Liver (tissue), 8 donors: ENCODE measurements at regions not wholly inside any gene's neighbourhood (a gene's known extent, or its start where the extent isn't known, plus 50 kb on each side); places are given as distances from the start of the nearest gene placed in this dataset.

ENCODE experiments used
- DNase-seq: peaks from one replicate; pipeline ENCODE4 v3.0.0-alpha.2; 2017; ENCODE audit warnings: low spot score
- H3K27ac ChIP-seq, 2 donors: one replicate each; pipeline ENCODE4 v1.7.0; 2013; ENCODE audit warnings: inconsistent platforms in 2 of 2, low read length in 2 of 2, control low read depth in 1 of 2, low read depth in 1 of 2, mild to moderate bottlenecking in 1 of 2
- H3K27me3 ChIP-seq, 4 donors: one replicate each; pipeline versions ENCODE4 v1.6.1 to v1.7.0; 2013; ENCODE audit warnings: low read length in 3 of 4, inconsistent platforms in 1 of 4, mild to moderate bottlenecking in 1 of 4, moderate library complexity in 1 of 4; ENCODE audit not compliant: control insufficient read depth in 4 of 4, insufficient read depth in 4 of 4
- H3K36me3 ChIP-seq, 4 donors: one replicate each; pipeline versions ENCODE4 v1.6.1 to v1.7.0; 2013; ENCODE audit warnings: low read length in 3 of 4, mild to moderate bottlenecking in 3 of 4, low read depth in 1 of 4, moderate library complexity in 1 of 4; ENCODE audit not compliant: control insufficient read depth in 4 of 4, insufficient read depth in 3 of 4
- H3K4me1 ChIP-seq, 4 donors: one replicate each; pipeline versions ENCODE4 v1.6.1 to v1.7.0; 2013; ENCODE audit warnings: low read length in 3 of 4, mild to moderate bottlenecking in 3 of 4, moderate library complexity in 1 of 4; ENCODE audit not compliant: control insufficient read depth in 4 of 4, insufficient read depth in 4 of 4
- H3K4me3 ChIP-seq, 3 donors: one replicate each; pipeline versions ENCODE4 v1.6.1 to v1.7.0; 2013; ENCODE audit warnings: low read length in 3 of 3, control low read depth in 1 of 3, low read depth in 1 of 3, mild to moderate bottlenecking in 1 of 3
- H3K9ac ChIP-seq, 2 donors: one replicate each; pipeline ENCODE4 v1.7.0; 2013; ENCODE audit warnings: low read length in 2 of 2, mild to moderate bottlenecking in 2 of 2, moderate library complexity in 2 of 2, control low read depth in 1 of 2, low read depth in 1 of 2
- H3K9me3 ChIP-seq, 4 donors: one replicate each; pipeline versions ENCODE4 v1.6.1 to v1.7.0; 2013; ENCODE audit warnings: low read length in 3 of 4; ENCODE audit not compliant: control insufficient read depth in 4 of 4
- EGR1 ChIP-seq, 2 donors: IDR thresholded peaks; 2 replicates each; pipeline ENCODE4 v1.6.1; 2016 to 2018; ENCODE audit warnings: antibody characterized with exemption in 2 of 2, low read depth in 2 of 2
- FOXA1 ChIP-seq: IDR thresholded peaks from 2 replicates; pipeline ENCODE4 v1.6.1; 2016; ENCODE audit warnings: antibody characterized with exemption
- FOXA2 ChIP-seq: IDR thresholded peaks from 2 replicates; pipeline ENCODE4 v1.6.1; 2016; ENCODE audit warnings: antibody characterized with exemption
- GABPA ChIP-seq, 2 donors: IDR thresholded peaks in 1 of 2; conservative IDR thresholded peaks in 1 of 2; 2 replicates each; pipeline ENCODE4 v1.6.1; 2016; ENCODE audit warnings: antibody characterized with exemption in 2 of 2, mild to moderate bottlenecking in 1 of 2, moderate library complexity in 1 of 2
- HNF4A ChIP-seq, 2 donors: conservative IDR thresholded peaks; 2 replicates each; pipeline ENCODE4 v1.6.1; 2016; ENCODE audit warnings: antibody characterized with exemption in 2 of 2, mild to moderate bottlenecking in 2 of 2
- HNF4G ChIP-seq: IDR thresholded peaks from 2 replicates; pipeline ENCODE4 v1.6.1; 2016; ENCODE audit warnings: antibody characterized with exemption
- JUND ChIP-seq, 2 donors: IDR thresholded peaks; 2 replicates each; pipeline ENCODE4 v1.6.1; 2016; ENCODE audit warnings: antibody characterized with exemption in 2 of 2
- NR2F2 ChIP-seq: IDR thresholded peaks from 2 replicates; pipeline ENCODE4 v1.6.1; 2016; ENCODE audit warnings: antibody characterized with exemption
- RAD21 ChIP-seq, 2 donors: IDR thresholded peaks; 2 replicates each; pipeline ENCODE4 v1.6.1; 2016; ENCODE audit warnings: antibody characterized with exemption in 2 of 2, mild to moderate bottlenecking in 2 of 2
- RXRA ChIP-seq, 2 donors: IDR thresholded peaks; 2 replicates each; pipeline ENCODE4 v1.6.1; 2017 to 2018; ENCODE audit warnings: antibody characterized with exemption in 2 of 2, mild to moderate bottlenecking in 1 of 2
- SP1 ChIP-seq: IDR thresholded peaks from 2 replicates; pipeline ENCODE4 v1.6.1; 2018; ENCODE audit warnings: antibody characterized with exemption, mild to moderate bottlenecking
- TAF1 ChIP-seq: conservative IDR thresholded peaks from 2 replicates; pipeline ENCODE4 v1.6.1; 2016; ENCODE audit warnings: antibody characterized with exemption, mild to moderate bottlenecking
- YY1 ChIP-seq: IDR thresholded peaks from 2 replicates; pipeline ENCODE4 v1.6.1; 2016; ENCODE audit warnings: antibody characterized with exemption, mild to moderate bottlenecking
- whole genome bisulfite sequencing: extraction: QIAGEN DNeasy Blood & Tissue Kit; methylation state at CpG from one replicate; pipeline ENCODE4 v1.1.7; 2013; 5-methylcytosine and 5-hydroxymethylcytosine counted together
- TF ChIP-seq, protein P1 (sequence below): IDR thresholded peaks from 2 replicates; pipeline ENCODE4 v1.6.1; 2016; ENCODE audit warnings: antibody characterized with exemption
- TF ChIP-seq, protein P2 (sequence below): IDR thresholded peaks from 2 replicates; pipeline ENCODE4 v1.6.1; 2016; ENCODE audit warnings: antibody characterized with exemption
- TF ChIP-seq, protein P3 (sequence below): IDR thresholded peaks from 2 replicates; pipeline ENCODE4 v1.6.1; 2016; ENCODE audit warnings: antibody characterized with exemption
- TF ChIP-seq, protein P4 (sequence below): fragments of 150-350 bp; IDR thresholded peaks from 2 replicates; pipeline ENCODE4 v1.5.1; 2017; ENCODE audit warnings: improper control_type of control experiment, low read depth, low read length; ENCODE audit not compliant: missing input control
- TF ChIP-seq, protein P5 (sequence below): IDR thresholded peaks from 2 replicates; pipeline ENCODE4 v1.6.1; 2016; ENCODE audit warnings: antibody characterized with exemption, mild to moderate bottlenecking
- donor health status: healthy.
- donor health status: healthy.
- donor health status: healthy.
- donor health status: healthy.
- donor health status: healthy.

DNA sequence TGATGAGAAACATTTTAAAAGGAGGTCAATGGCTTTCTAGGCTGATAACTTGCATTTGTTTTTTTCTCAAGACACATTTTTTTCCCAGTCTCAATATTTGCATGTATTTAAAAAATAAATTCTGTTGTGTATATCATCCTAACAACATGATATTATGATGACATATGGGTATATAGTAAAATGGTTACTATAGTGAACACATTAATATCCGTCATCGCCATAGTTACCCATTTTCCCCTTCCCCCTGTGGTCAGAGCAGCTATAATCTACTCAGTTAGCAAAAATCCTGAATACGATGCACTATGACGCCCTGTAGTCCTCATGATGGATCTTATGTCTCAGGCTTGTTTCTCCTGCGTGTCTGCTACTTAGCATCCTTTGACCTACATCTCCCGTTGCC lies 60.9 kb upstream of the ZPBP start:
- TF ChIP-seq, protein P1, sequence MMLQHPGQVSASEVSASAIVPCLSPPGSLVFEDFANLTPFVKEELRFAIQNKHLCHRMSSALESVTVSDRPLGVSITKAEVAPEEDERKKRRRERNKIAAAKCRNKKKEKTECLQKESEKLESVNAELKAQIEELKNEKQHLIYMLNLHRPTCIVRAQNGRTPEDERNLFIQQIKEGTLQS, result no peak
- TF ChIP-seq, protein P2, sequence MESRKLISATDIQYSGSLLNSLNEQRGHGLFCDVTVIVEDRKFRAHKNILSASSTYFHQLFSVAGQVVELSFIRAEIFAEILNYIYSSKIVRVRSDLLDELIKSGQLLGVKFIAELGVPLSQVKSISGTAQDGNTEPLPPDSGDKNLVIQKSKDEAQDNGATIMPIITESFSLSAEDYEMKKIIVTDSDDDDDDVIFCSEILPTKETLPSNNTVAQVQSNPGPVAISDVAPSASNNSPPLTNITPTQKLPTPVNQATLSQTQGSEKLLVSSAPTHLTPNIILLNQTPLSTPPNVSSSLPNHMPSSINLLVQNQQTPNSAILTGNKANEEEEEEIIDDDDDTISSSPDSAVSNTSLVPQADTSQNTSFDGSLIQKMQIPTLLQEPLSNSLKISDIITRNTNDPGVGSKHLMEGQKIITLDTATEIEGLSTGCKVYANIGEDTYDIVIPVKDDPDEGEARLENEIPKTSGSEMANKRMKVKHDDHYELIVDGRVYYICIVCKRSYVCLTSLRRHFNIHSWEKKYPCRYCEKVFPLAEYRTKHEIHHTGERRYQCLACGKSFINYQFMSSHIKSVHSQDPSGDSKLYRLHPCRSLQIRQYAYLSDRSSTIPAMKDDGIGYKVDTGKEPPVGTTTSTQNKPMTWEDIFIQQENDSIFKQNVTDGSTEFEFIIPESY, result no peak
- TF ChIP-seq NR2F2 (no peak), EGR1 (IDR thresholded peaks at IDR 0.05; ENCODE audit: low read depth in 2 of 2) (no peak), HNF4G (no peak), TAF1 (no peak), JUND (IDR thresholded peaks at IDR 0.05) (no peak), YY1 (no peak), RAD21 (IDR thresholded peaks at IDR 0.05) (no peak), HNF4A (conservative IDR thresholded peaks at IDR 0.05) (no peak), FOXA1 (no peak), RXRA (IDR thresholded peaks at IDR 0.05) (no peak), FOXA2 (no peak), GABPA (IDR thresholded peaks at IDR 0.05 in 1 of 2, conservative IDR thresholded peaks at IDR 0.05 in 1 of 2) (no peak), SP1 (no peak)
- TF ChIP-seq, protein P3, sequence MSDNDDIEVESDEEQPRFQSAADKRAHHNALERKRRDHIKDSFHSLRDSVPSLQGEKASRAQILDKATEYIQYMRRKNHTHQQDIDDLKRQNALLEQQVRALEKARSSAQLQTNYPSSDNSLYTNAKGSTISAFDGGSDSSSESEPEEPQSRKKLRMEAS, result no peak
- TF ChIP-seq, protein P4, sequence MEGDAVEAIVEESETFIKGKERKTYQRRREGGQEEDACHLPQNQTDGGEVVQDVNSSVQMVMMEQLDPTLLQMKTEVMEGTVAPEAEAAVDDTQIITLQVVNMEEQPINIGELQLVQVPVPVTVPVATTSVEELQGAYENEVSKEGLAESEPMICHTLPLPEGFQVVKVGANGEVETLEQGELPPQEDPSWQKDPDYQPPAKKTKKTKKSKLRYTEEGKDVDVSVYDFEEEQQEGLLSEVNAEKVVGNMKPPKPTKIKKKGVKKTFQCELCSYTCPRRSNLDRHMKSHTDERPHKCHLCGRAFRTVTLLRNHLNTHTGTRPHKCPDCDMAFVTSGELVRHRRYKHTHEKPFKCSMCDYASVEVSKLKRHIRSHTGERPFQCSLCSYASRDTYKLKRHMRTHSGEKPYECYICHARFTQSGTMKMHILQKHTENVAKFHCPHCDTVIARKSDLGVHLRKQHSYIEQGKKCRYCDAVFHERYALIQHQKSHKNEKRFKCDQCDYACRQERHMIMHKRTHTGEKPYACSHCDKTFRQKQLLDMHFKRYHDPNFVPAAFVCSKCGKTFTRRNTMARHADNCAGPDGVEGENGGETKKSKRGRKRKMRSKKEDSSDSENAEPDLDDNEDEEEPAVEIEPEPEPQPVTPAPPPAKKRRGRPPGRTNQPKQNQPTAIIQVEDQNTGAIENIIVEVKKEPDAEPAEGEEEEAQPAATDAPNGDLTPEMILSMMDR, result no peak
- TF ChIP-seq, protein P5, sequence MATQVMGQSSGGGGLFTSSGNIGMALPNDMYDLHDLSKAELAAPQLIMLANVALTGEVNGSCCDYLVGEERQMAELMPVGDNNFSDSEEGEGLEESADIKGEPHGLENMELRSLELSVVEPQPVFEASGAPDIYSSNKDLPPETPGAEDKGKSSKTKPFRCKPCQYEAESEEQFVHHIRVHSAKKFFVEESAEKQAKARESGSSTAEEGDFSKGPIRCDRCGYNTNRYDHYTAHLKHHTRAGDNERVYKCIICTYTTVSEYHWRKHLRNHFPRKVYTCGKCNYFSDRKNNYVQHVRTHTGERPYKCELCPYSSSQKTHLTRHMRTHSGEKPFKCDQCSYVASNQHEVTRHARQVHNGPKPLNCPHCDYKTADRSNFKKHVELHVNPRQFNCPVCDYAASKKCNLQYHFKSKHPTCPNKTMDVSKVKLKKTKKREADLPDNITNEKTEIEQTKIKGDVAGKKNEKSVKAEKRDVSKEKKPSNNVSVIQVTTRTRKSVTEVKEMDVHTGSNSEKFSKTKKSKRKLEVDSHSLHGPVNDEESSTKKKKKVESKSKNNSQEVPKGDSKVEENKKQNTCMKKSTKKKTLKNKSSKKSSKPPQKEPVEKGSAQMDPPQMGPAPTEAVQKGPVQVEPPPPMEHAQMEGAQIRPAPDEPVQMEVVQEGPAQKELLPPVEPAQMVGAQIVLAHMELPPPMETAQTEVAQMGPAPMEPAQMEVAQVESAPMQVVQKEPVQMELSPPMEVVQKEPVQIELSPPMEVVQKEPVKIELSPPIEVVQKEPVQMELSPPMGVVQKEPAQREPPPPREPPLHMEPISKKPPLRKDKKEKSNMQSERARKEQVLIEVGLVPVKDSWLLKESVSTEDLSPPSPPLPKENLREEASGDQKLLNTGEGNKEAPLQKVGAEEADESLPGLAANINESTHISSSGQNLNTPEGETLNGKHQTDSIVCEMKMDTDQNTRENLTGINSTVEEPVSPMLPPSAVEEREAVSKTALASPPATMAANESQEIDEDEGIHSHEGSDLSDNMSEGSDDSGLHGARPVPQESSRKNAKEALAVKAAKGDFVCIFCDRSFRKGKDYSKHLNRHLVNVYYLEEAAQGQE, result no peak
- Histone ChIP-seq H3K27ac (no peak overlapping the region), H3K4me3 (no peak overlapping the region), H3K27me3 (no peaks in the 10 kb centered on the region), H3K9ac (no peak overlapping the region), H3K4me1 (no peaks in the 10 kb centered on the region), H3K9me3 (no peaks in the 10 kb centered on the region), H3K36me3 (no peaks in the 10 kb centered on the region)
- 88% methylated on average over 6 of the region's 6 CpGs for WGBS
- DNase-seq, result no peak

DNA sequence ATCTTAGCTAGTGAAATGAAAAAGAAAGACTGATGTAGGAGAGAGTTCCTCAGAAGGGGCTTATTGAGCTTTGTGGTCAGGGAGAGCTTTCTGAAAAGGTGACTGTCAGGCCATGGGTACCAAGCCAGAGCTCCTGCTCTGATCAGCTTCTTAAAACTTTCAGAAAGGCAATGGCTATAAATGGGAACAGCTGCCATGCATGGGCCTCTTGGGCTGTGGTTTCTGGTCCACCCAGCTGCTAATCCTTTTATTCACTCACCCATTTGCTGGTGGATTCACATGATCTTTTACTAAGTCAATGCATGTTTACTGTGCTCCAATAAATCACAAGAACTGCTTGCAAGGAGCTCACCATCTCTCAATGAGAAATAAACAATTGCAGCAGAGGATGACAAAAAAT lies 60.1 kb upstream of the ZPBP start:
- H3K36me3 ChIP-seq, result no peaks in the 10 kb centered on the region
- H3K27me3 ChIP-seq, result no peaks in the 10 kb centered on the region
- no peaks in the 10 kb centered on the region for H3K4me1 ChIP-seq
- no peak overlapping the region for H3K9ac ChIP-seq
- no peak overlapping the region for H3K27ac ChIP-seq
- TF ChIP-seq, protein P2, result no peak
- TF ChIP-seq, protein P3, result no peak
- DNase-seq, result no peak
- no peaks in the 10 kb centered on the region for H3K9me3 ChIP-seq
- no peak overlapping the region for H3K4me3 ChIP-seq
